Hypothalamus (tissue), 51 donors: ENCODE measurements at regions not wholly inside any gene's neighbourhood (a gene's known extent, or its start where the extent isn't known, plus 50 kb on each side); places are given as distances from the start of the nearest gene placed in this dataset.
"Not testable (repeated sequence)": the region's sequence is repeated elsewhere in the genome, so short reads cannot be mapped to it uniquely, and the experiment has no call there.

Experiments
- DNase-seq, 51 donors: peaks; one replicate each; lab custom pipeline; 2025; lab: John Stamatoyannopoulos, UW

GRCh38 chr13:65964672-65965071 is 1265.5 kb downstream of the PCDH9 start:
- DNase-seq, result no peak

GRCh38 chr13:65959305-65959704 is 1270.8 kb downstream of the PCDH9 start:
- DNase-seq, result no peak

- DNase-seq, result no peak
Observed at GRCh38 chr13:65946387-65946786, 1283.7 kb downstream of the PCDH9 start.

GRCh38 chr13:65943708-65944107 is 1286.4 kb downstream of the PCDH9 start:
- DNase-seq, result no peak

GRCh38 chr13:65943024-65943423 is 1287.1 kb downstream of the PCDH9 start:
- DNase-seq, result no peak

- DNase-seq, result no peak
Observed at GRCh38 chr13:65940720-65941119, 1289.4 kb downstream of the PCDH9 start.

GRCh38 chr13:65937251-65937650 is 1292.9 kb downstream of the PCDH9 start:
- DNase-seq, result no peak

GRCh38 chr13:65936249-65936648 is 1293.9 kb downstream of the PCDH9 start:
- DNase-seq, result no peak

GRCh38 chr13:65932587-65933239 is 1297.4 kb downstream of the PCDH9 start:
- no peak for DNase-seq

- no peak for DNase-seq
Observed at GRCh38 chr13:65932013-65932412, 1298.1 kb downstream of the PCDH9 start.

- DNase-seq, result no peak
Observed at GRCh38 chr13:65929436-65929835, 1300.7 kb downstream of the PCDH9 start.

- DNase-seq, result peak in 13 of 51 donors; percentile 0 to 36 (median 4)
Observed at GRCh38 chr13:65926750-65927171, 1303.4 kb downstream of the PCDH9 start.

GRCh38 chr13:65922846-65923245 is 1307.3 kb downstream of the PCDH9 start:
- not testable (repeated sequence) for DNase-seq

GRCh38 chr13:65921933-65922332 is 1308.2 kb downstream of the PCDH9 start:
- DNase-seq, result no peak

- no peak for DNase-seq
Observed at GRCh38 chr13:65917731-65918130, 1312.4 kb downstream of the PCDH9 start.

- no peak for DNase-seq
Observed at GRCh38 chr13:65915195-65915594, 1314.9 kb downstream of the PCDH9 start.

GRCh38 chr13:65914716-65915115 is 1315.4 kb downstream of the PCDH9 start:
- no peak for DNase-seq

- no peak for DNase-seq
Observed at GRCh38 chr13:65913173-65913572, 1317.0 kb downstream of the PCDH9 start.

GRCh38 chr13:65912516-65912915 is 1317.6 kb downstream of the PCDH9 start:
- no peak for DNase-seq

- DNase-seq, result no peak
Observed at GRCh38 chr13:65911546-65912193, 1318.5 kb downstream of the PCDH9 start.

GRCh38 chr13:65909501-65909900 is 1320.6 kb downstream of the PCDH9 start:
- DNase-seq, result no peak
